Right cardiac atrium (tissue), 5 donors: ENCODE measurements at regions not wholly inside any gene's neighbourhood (a gene's known extent, or its start where the extent isn't known, plus 50 kb on each side); places are given as distances from the start of the nearest gene placed in this dataset.

Experiments used
- ATAC-seq, 2 donors: fragments of 200-7000 bp; cut with Tn5 transposase; one replicate each; pipeline versions ENCODE4 v1.8.0 to v1.9.1; 2020; ENCODE audit warnings: moderate library complexity in 2 of 2, mild to moderate bottlenecking in 1 of 2
- DNase-seq, 3 donors: peaks; one replicate each; pipeline ENCODE4 v3.0.0-alpha.2; 2020
- H3K27ac ChIP-seq: one replicate; pipeline ENCODE4 v1.5.1; 2013; ENCODE audit warnings: mild to moderate bottlenecking, low read length, control low read depth, moderate library complexity
- H3K27me3 ChIP-seq: one replicate; pipeline ENCODE4 v1.6.1; 2013; ENCODE audit not compliant: control insufficient read depth, insufficient read depth
- H3K4me1 ChIP-seq: one replicate; pipeline ENCODE4 v1.6.1; 2013; ENCODE audit warnings: low read length; ENCODE audit not compliant: control insufficient read depth, insufficient read depth
- H3K4me3 ChIP-seq: one replicate; pipeline ENCODE4 v1.5.1; 2013; ENCODE audit warnings: low read length, control low read depth
- H3K9me3 ChIP-seq: one replicate; pipeline ENCODE4 v1.6.1; 2013; ENCODE audit warnings: low read length; ENCODE audit not compliant: control insufficient read depth
- WGBS: extraction: QIAGEN DNeasy Blood & Tissue Kit; methylation state at CpG from one replicate; pipeline ENCODE4 v1.1.7; 2013; 5-methylcytosine and 5-hydroxymethylcytosine counted together
- intact Hi-C, 4 donors: fragments of 100-400 bp; cut with DNase I; formaldehyde crosslinking; loops; one replicate each; pipeline versions ENCODE4 v1.11.0 to v1.14.0; 2022 to 2023
- donor health status: healthy with polysubstance abuse.
- donor health status: DM: no; HTN: yes; CAD: no.
- donor health status: DM: no; HTN: no; CAD: no.
- donor health status: DM: no; HTN: yes; CAD: no; lungs with severe emphysema.
- donor health status: DM: yes; HTN: yes; CAD: no.

DNA sequence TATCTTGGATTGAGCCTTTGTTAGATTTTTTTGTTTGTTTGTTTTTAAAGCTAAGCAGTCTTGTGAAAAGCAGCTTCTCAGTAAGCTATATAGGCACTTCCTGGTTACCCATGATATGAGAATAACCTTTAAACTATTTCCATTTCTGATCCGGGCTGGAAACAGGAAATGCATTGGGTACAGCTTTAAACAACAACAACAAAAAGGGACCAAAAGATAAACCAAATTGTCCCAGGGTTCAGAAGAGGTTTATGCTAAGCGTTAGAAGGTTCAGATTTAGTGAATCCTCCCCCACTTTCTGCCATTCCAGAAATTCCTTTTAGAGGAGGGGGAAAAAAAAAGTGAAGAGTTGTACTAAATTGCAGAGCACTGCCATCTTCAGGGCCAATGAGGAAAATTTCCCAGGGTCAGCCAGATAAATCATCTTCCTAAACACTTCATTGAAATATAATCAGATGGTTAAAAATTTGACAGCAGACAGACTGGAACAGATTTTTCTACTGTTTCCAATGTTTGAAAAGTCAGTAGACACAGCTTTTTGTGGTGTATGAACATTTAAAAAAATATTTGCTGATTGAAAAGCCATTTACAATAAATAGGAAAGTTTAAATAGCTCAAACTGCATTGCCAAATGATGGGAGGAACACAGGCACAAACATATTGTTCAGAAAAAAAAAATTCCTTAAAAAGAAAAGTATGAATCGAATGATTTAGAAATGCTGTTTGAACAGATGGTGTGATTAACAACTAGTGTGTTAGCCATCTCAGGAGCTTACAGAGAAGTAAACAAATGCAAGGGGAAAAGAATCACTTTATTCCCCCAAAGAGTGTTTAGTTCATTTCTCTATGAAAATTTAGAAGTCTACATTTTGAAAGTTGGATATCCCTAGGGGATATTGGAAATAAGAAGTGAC is 189.9 kb upstream of the TANK start:
- no peaks in the 10 kb centered on the region for H3K4me1 ChIP-seq
- H3K4me3 ChIP-seq, result peak overlapping the region; percentile 51
- H3K27me3 ChIP-seq, result no peaks in the 10 kb centered on the region
- intact Hi-C loops, result loop anchor here in 3 of 4 donors (5.0 to 10.0 kb wide), 6 partner anchors 478 to 706 kb away; partner anchors contain the start of gene RBMS1 (in 1 of the 3)
- ATAC-seq (peak; percentile 81 to 83), DNase-seq (peak in 1 of 3 donors; percentile 65)
- H3K27ac ChIP-seq, result no peak overlapping the region
- H3K9me3 ChIP-seq, result no peaks in the 10 kb centered on the region
- WGBS, result 7% methylated on average over 3 of the region's 3 CpGs

GRCh38 chr2:160973991-160974390 is 186.2 kb upstream of the TANK start:
- DNase-seq, result no peak
- intact Hi-C loops, result loop anchor here in 3 of 4 donors (5.0 to 10.0 kb wide), 6 partner anchors 482 to 709 kb away; partner anchors contain the start of gene RBMS1 (in 1 of the 3)
- Histone ChIP-seq H3K27me3 (no peaks in the 10 kb centered on the region), H3K27ac (no peak overlapping the region), H3K4me1 (no peaks in the 10 kb centered on the region), H3K9me3 (no peaks in the 10 kb centered on the region), H3K4me3 (no peak overlapping the region)
- ATAC-seq, result no peak

- Histone ChIP-seq H3K27me3 (no peaks in the 10 kb centered on the region), H3K4me3 (no peak overlapping the region), H3K27ac (no peak overlapping the region), H3K4me1 (no peaks in the 10 kb centered on the region), H3K9me3 (no peaks in the 10 kb centered on the region)
- WGBS, result 72% methylated on average over 4 of the region's 4 CpGs
- intact Hi-C loops, result loop anchor here in 3 of 4 donors (5.0 to 10.0 kb wide), 6 partner anchors 483 to 710 kb away; partner anchors contain the start of gene RBMS1 (in 1 of the 3)
- DNase-seq (no peak), ATAC-seq (no peak)
These were observed 185.4 kb upstream of the TANK start for GRCh38 chr2:160974803-160975202.

DNA sequence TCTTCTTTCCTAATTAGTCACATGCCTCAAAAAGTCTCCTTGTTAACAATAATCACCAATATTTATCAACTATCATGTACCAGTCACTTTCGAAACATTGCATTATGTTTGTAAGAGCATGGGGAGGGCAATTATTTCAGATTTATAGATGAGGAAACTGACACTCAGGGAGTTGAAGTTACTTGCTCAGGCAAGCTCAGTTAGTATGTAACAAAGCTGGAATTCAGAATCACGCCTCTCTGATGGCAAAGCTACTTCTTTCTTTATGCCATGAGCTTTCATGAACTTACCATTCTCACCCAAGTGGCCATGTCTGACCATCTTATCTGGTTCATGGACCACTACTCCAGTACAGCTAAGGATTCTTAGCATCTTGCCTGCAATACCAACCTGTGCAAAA is 183.4 kb upstream of the TANK start:
- intact Hi-C loops, result loop anchor here in 3 of 4 donors (10.0 kb wide), 5 partner anchors 562 to 712 kb away; no protein-coding TSS in a partner anchor
- 97% methylated on average over 2 of the region's 2 CpGs for WGBS
- H3K27ac ChIP-seq, result no peak overlapping the region

GRCh38 chr2:160977376-160977775 is 182.9 kb upstream of the TANK start:
- Histone ChIP-seq H3K9me3 (no peaks in the 10 kb centered on the region), H3K27ac (no peak overlapping the region), H3K4me3 (no peak overlapping the region), H3K4me1 (no peaks in the 10 kb centered on the region), H3K27me3 (no peaks in the 10 kb centered on the region)
- no peak for ATAC-seq
- WGBS, result 30% methylated on average over 2 of the region's 2 CpGs
- no peak for DNase-seq
- intact Hi-C loops, result loop anchor here in 3 of 4 donors (10.0 kb wide), 5 partner anchors 563 to 713 kb away; no protein-coding TSS in a partner anchor

More for the DNA sequence above, 183.4 kb upstream of the TANK start:
- ATAC-seq (no peak), DNase-seq (no peak)
- no peak overlapping the region for H3K4me3 ChIP-seq
- no peaks in the 10 kb centered on the region for H3K27me3 ChIP-seq
- no peaks in the 10 kb centered on the region for H3K4me1 ChIP-seq
- no peaks in the 10 kb centered on the region for H3K9me3 ChIP-seq

DNA sequence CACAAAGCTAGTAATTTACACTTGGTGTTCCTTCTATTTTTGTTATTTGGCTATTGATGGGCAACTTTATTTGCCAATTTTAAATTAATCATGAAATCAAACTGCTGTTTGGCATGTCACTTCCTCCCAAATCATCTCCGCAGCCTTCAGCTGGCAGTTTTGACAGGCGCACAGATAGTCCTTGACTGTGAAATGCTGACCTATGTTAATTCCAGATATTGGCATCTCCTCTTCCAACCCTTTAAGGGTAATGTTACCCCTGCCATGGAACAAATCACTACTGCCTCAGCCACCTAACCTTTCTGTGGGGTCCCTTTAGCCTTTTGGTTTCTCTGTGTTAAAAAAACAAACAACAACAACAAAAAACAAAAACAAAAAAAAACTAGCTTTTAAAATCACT is 182.4 kb upstream of the TANK start:
- no peak overlapping the region for H3K4me3 ChIP-seq
- H3K27me3 ChIP-seq, result no peaks in the 10 kb centered on the region
- no peaks in the 10 kb centered on the region for H3K4me1 ChIP-seq
- WGBS, result 77% methylated on average over 2 of the region's 2 CpGs
- peak in 1 of 3 donors; percentile 4 for DNase-seq
- H3K9me3 ChIP-seq, result no peaks in the 10 kb centered on the region
- no peak overlapping the region for H3K27ac ChIP-seq
- no peak for ATAC-seq
- intact Hi-C loops, result loop anchor here in 3 of 4 donors (10.0 kb wide), 5 partner anchors 563 to 713 kb away; no protein-coding TSS in a partner anchor

DNA sequence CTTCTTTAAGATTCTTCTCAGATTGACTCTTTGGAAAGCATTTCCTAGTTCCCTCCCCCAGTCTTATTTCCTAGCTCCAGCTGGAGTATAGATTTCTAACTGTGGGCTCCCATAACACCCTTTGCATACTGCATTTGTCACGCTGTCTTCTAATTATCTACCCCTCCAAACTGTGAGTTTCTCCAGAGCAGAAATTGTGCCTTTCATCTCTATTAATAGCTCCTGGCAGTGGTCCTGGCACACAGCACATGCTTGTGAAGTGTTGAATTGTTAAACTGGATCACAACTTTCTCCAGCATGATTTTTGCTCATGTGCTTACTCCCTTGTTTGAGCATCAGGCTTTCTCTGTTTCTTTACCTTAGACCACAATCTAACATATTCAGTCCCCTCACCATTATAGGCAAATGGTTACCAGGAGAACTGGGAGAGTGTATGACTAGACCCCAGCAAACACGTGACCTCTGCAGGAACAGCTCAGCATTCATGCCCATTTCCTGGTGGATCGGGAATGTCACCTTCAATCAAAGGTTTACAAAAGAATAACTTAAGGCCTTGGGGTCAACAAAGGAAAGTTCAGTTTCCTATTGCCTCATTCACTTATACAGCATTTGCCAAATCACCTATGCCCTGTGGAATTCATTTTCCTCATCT is 175.7 kb upstream of the TANK start:
- peak; percentile 78 to 83 for ATAC-seq
- Histone ChIP-seq H3K27ac (peak overlapping the region; percentile 96), H3K4me1 (peaks cover 2% of the 10 kb centered on the region), H3K27me3 (no peaks in the 10 kb centered on the region), H3K9me3 (no peaks in the 10 kb centered on the region), H3K4me3 (no peak overlapping the region)
- peak in 2 of 3 donors; percentile 18 to 57 for DNase-seq
- WGBS, result 41% methylated on average over 3 of the region's 3 CpGs
- intact Hi-C loops, result loop anchor here in 1 of 4 donors (10.0 kb wide), 1 partner anchor 720 kb away; no protein-coding TSS in a partner anchor

GRCh38 chr2:160989778-160990177 is 170.4 kb upstream of the TANK start:
- ATAC-seq (no peak), DNase-seq (no peak)
- H3K4me3 ChIP-seq, result no peak overlapping the region
- intact Hi-C loops, result loop anchor here in 3 of 4 donors (5.0 to 10.0 kb wide), 4 partner anchors 725 to 885 kb away; no protein-coding TSS in a partner anchor
- H3K27me3 ChIP-seq, result no peaks in the 10 kb centered on the region
- no peaks in the 10 kb centered on the region for H3K9me3 ChIP-seq
- no peaks in the 10 kb centered on the region for H3K4me1 ChIP-seq
- 52% methylated on average over 1 of the region's 1 CpG for WGBS
- H3K27ac ChIP-seq, result no peak overlapping the region

GRCh38 chr2:160993654-160994061 is 166.6 kb upstream of the TANK start:
- ATAC-seq (peak; percentile 58 to 68), DNase-seq (no peak)
- Histone ChIP-seq H3K27me3 (no peaks in the 10 kb centered on the region), H3K9me3 (no peaks in the 10 kb centered on the region), H3K27ac (peak overlapping the region; percentile 56), H3K4me3 (no peak overlapping the region), H3K4me1 (no peaks in the 10 kb centered on the region)
- intact Hi-C loops, result loop anchor here in 3 of 4 donors (5.0 to 10.0 kb wide), 3 partner anchors 879 to 889 kb away; no protein-coding TSS in a partner anchor
- 61% methylated on average over 7 of the region's 7 CpGs for WGBS

- DNase-seq (peak in 2 of 3 donors; percentile 46 to 52), ATAC-seq (peak; percentile 82 to 90)
- H3K27me3 ChIP-seq, result no peaks in the 10 kb centered on the region
- intact Hi-C loops, result loop anchor here in 3 of 4 donors (5.0 to 10.0 kb wide), 3 partner anchors 880 to 890 kb away; no protein-coding TSS in a partner anchor
- peak overlapping the region; percentile 56 for H3K27ac ChIP-seq
- no peak overlapping the region for H3K4me3 ChIP-seq
- 47% methylated on average over 16 of the region's 16 CpGs for WGBS
- H3K4me1 ChIP-seq, result no peaks in the 10 kb centered on the region
- H3K9me3 ChIP-seq, result no peaks in the 10 kb centered on the region
These were observed 165.9 kb upstream of the TANK start for GRCh38 chr2:160994141-160995002.
